Coronary artery (tissue), 2 donors: ENCODE measurements at regions not wholly inside any gene's neighbourhood (a gene's known extent, or its start where the extent isn't known, plus 50 kb on each side); places are given as distances from the start of the nearest gene placed in this dataset.

ENCODE experiments used
- DNase-seq: peaks from one replicate; pipeline ENCODE4 v3.0.0-alpha.2; 2017; ENCODE audit warnings: low spot score
- H3K27ac ChIP-seq, 2 donors: fragments of 200-600 bp; sonication (generic); one replicate each; pipeline ENCODE4 v1.5.1; 2016 to 2019
- H3K4me3 ChIP-seq: fragments of 200-600 bp; sonication (generic); 2 replicates; pipeline ENCODE4 v1.5.1; 2016; ENCODE audit warnings: mild to moderate bottlenecking, moderate library complexity
- TF ChIP-seq, protein P1 (sequence below): fragments of 200-600 bp; sonication (generic); IDR thresholded peaks from one replicate; pipeline ENCODE4 v1.5.1; 2019; ENCODE audit warnings: antibody characterized with exemption

- DNase-seq, result no peak
- TF ChIP-seq, protein P1, sequence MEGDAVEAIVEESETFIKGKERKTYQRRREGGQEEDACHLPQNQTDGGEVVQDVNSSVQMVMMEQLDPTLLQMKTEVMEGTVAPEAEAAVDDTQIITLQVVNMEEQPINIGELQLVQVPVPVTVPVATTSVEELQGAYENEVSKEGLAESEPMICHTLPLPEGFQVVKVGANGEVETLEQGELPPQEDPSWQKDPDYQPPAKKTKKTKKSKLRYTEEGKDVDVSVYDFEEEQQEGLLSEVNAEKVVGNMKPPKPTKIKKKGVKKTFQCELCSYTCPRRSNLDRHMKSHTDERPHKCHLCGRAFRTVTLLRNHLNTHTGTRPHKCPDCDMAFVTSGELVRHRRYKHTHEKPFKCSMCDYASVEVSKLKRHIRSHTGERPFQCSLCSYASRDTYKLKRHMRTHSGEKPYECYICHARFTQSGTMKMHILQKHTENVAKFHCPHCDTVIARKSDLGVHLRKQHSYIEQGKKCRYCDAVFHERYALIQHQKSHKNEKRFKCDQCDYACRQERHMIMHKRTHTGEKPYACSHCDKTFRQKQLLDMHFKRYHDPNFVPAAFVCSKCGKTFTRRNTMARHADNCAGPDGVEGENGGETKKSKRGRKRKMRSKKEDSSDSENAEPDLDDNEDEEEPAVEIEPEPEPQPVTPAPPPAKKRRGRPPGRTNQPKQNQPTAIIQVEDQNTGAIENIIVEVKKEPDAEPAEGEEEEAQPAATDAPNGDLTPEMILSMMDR, result no peak
- Histone ChIP-seq H3K27ac (no peak overlapping the region), H3K4me3 (no peak overlapping the region)
Observed at GRCh38 chr7:50190776-50191175, 97.7 kb upstream of the ZPBP start.

DNA sequence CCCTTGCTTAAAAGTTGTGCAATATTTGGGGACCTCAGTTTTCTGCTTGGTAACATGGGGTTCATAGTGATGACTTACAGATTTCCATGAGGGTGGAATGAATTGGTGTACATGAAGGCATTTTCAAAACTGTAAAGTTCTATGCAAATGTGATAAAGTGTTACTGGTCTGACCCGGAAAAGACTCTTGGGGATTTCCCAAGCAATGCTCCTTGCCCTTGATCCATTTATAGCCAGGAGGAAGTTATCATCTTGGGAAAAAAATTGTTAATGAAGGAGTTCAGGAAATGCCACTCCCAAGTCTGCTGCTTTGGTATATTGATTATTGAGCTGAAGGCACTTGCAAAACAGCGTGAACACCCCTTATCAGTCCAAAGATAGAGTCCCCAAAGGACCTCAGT is 96.3 kb upstream of the ZPBP start:
- Histone ChIP-seq H3K27ac (no peak overlapping the region), H3K4me3 (no peak overlapping the region)
- TF ChIP-seq, protein P1, result no peak
- no peak for DNase-seq

DNA sequence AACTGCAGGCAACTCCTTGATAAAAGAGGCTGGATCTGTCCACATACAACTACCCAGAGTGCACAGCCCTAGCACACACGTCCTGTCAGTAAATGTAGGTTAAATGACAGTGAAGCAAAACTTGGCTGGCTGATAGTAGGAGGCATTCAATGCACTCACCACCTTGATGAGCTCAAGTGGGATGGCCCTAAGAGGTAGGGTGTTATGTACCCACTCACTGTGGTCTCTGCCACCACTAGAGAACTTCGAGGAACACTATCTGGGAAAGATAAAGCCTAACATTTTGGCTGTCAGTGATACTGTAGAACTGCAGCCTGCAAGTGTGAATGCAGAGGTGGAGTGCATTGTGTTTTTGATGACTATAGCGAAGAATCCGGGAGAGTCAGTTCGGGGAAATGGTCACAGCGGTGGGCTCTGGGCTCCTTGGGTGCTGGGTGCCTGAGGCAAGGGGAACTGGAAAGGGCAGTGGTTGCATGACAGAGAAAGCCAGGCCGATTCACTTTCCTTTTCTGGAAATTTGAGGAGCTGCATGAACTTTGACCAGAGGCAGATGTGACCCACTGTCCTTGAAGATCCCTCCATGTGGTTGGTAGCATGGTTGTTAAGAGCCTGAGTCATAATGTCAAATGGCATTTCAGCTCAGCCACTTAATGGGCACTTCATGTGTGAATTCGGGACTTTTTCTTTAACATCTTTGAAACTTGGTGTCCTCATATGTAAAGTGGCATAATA is 93.1 kb upstream of the ZPBP start:
- TF ChIP-seq, protein P1, result no peak
- H3K27ac ChIP-seq, result no peak overlapping the region
- H3K4me3 ChIP-seq, result no peak overlapping the region
- DNase-seq, result no peak

GRCh38 chr7:50185208-50185607 is 92.2 kb upstream of the ZPBP start:
- TF ChIP-seq, protein P1, result no peak

GRCh38 chr7:50184271-50184990 is 91.4 kb upstream of the ZPBP start:
- Histone ChIP-seq H3K27ac (no peak overlapping the region), H3K4me3 (no peak overlapping the region)
- DNase-seq, result no peak
- TF ChIP-seq, protein P1, result no peak

More at GRCh38 chr7:50185208-50185607, 92.2 kb upstream of the ZPBP start:
- no peak for DNase-seq
- H3K27ac ChIP-seq, result no peak overlapping the region
- H3K4me3 ChIP-seq, result no peak overlapping the region

GRCh38 chr7:50182759-50183158 is 89.7 kb upstream of the ZPBP start:
- TF ChIP-seq, protein P1, result no peak
- Histone ChIP-seq H3K4me3 (no peak overlapping the region), H3K27ac (no peak overlapping the region)
- DNase-seq, result no peak

DNA sequence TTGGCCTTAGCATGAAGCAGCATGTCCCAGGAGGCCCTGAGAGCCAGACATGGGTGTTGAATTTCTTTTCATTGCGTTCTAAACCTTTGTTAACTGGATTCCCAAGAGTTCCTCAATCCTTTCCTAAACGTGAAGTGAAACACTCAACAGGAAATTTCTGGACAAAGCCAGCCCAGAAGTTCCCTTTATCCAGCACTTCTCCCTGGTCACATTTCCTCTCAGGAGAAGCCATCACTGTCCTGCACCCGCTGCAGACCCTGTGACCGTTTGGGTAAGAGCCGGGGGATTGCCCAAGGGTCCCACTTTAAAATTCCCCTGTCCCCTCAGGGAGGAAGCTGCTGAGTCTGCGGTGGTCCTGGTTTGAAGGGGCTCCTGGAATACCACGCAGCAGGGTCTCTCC is 88.0 kb upstream of the ZPBP start:
- Histone ChIP-seq H3K27ac (no peak overlapping the region), H3K4me3 (no peak overlapping the region)
- DNase-seq, result no peak
- TF ChIP-seq, protein P1, result no peak
